Prostate gland (tissue), 2 donors: ENCODE measurements at regions not wholly inside any gene's neighbourhood (a gene's known extent, or its start where the extent isn't known, plus 50 kb on each side); places are given as distances from the start of the nearest gene placed in this dataset.

Source experiments
- DNase-seq: peaks from one replicate; pipeline ENCODE4 v3.0.0-alpha.2; 2019; ENCODE audit warnings: low spot score
- H3K27ac ChIP-seq, 2 donors: fragments of 200-600 bp; sonication (generic); 2 replicates each; pipeline ENCODE4 v1.5.1; 2017 to 2019
- H3K27me3 ChIP-seq: fragments of 200-600 bp; sonication (generic); replicated peaks from 2 replicates; pipeline ENCODE4 v1.5.1; 2019; ENCODE audit not compliant: insufficient read depth
- H3K36me3 ChIP-seq, 2 donors: fragments of 200-600 bp; sonication (generic); 1 replicate in 1 of 2; 2 replicates in 1 of 2; pipeline versions ENCODE4 v1.5.1 to v1.8.1; 2017 to 2019
- H3K4me1 ChIP-seq: fragments of 200-600 bp; sonication (generic); replicated peaks from 2 replicates; pipeline ENCODE4 v1.5.1; 2019
- H3K4me3 ChIP-seq, 2 donors: fragments of 200-600 bp; sonication (generic); 2 replicates each; pipeline ENCODE4 v1.5.1; 2017 to 2019
- H3K9me3 ChIP-seq: fragments of 200-600 bp; sonication (generic); 2 replicates; pipeline ENCODE4 v1.5.1; 2017
- CTCF ChIP-seq, 4 experiments: fragments of 200-600 bp in 2 of 4; fragments of 450-650 bp in 2 of 4; sonication (generic) in 2 of 4; IDR thresholded peaks; 1 replicate in 3 of 4; 2 replicates in 1 of 4; pipeline ENCODE4 v1.5.1; 2016 to 2019; ENCODE audit warnings: antibody characterized with exemption in 4 of 4, mild to moderate bottlenecking in 2 of 4, moderate library complexity in 2 of 4
- POLR2A ChIP-seq: fragments of 450-650 bp; IDR thresholded peaks from one replicate; pipeline ENCODE4 v1.6.1; 2016; ENCODE audit warnings: antibody characterized with exemption, mild to moderate bottlenecking
- POLR2AphosphoS5 ChIP-seq: sonication (generic); formaldehyde crosslinking; IDR thresholded peaks from one replicate; pipeline ENCODE4 v1.6.1; 2017; ENCODE audit warnings: antibody characterized with exemption
- WGBS: methylation state at CpG from one replicate; pipeline ENCODE4 v1.1.5; 2018; 5-methylcytosine and 5-hydroxymethylcytosine counted together
- intact Hi-C: fragments of 100-400 bp; cut with DNase I; formaldehyde crosslinking; loops from one replicate; pipeline ENCODE4 v1.14.2; 2022

DNA sequence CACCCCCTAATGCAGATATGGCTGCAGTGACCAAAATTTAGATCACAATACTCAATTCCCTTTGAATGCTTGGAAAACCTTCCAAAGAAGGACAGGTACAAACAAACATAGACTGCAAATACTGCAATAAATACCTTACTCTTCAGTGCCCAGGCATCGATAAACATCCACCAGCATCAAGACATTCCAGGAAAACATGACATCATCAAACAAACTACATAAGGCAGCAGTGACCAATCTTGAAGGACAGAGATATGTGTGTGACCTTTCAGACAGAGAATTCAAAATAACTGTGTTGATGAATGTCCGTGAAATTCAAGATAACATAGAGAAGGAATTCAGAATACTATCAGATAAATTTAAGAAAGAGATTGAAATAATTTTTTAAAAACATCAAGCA lies 488.6 kb downstream of the TLR4 start:
- no peaks in the 10 kb centered on the region for H3K27me3 ChIP-seq
- H3K9me3 ChIP-seq: no peaks in the 10 kb centered on the region
- no peaks in the 10 kb centered on the region for H3K36me3 ChIP-seq
- H3K27ac ChIP-seq: no peak overlapping the region
- no peaks in the 10 kb centered on the region for H3K4me1 ChIP-seq
- DNase-seq: no peak
- TF ChIP-seq POLR2A (no peak), POLR2AphosphoS5 (no peak), CTCF (IDR thresholded peaks at IDR 0.05) (no peak)
- 73% methylated on average over 2 of the region's 2 CpGs for WGBS
- intact Hi-C loops: no loop called here
- H3K4me3 ChIP-seq: no peak overlapping the region

GRCh38 chr9:118209343-118209742 lies 505.1 kb downstream of the TLR4 start:
- Histone ChIP-seq H3K27ac (no peak overlapping the region), H3K27me3 (no peaks in the 10 kb centered on the region), H3K9me3 (no peaks in the 10 kb centered on the region), H3K36me3 (no peaks in the 10 kb centered on the region), H3K4me1 (no peaks in the 10 kb centered on the region), H3K4me3 (no peak overlapping the region)
- intact Hi-C loops: no loop called here
- TF ChIP-seq POLR2AphosphoS5: no peak
- DNase-seq: no peak

GRCh38 chr9:118215549-118215948 lies 511.3 kb downstream of the TLR4 start:
- TF ChIP-seq POLR2AphosphoS5 (no peak), CTCF (IDR thresholded peaks at IDR 0.05) (no peak), POLR2A (no peak)
- H3K36me3 ChIP-seq: no peaks in the 10 kb centered on the region
- no peaks in the 10 kb centered on the region for H3K9me3 ChIP-seq
- H3K4me1 ChIP-seq: no peaks in the 10 kb centered on the region
- no peak for DNase-seq
- no peak overlapping the region for H3K27ac ChIP-seq
- WGBS: 74% methylated on average over 1 of the region's 1 CpG
- no peaks in the 10 kb centered on the region for H3K27me3 ChIP-seq
- no peak overlapping the region for H3K4me3 ChIP-seq
- intact Hi-C loops: no loop called here

DNA sequence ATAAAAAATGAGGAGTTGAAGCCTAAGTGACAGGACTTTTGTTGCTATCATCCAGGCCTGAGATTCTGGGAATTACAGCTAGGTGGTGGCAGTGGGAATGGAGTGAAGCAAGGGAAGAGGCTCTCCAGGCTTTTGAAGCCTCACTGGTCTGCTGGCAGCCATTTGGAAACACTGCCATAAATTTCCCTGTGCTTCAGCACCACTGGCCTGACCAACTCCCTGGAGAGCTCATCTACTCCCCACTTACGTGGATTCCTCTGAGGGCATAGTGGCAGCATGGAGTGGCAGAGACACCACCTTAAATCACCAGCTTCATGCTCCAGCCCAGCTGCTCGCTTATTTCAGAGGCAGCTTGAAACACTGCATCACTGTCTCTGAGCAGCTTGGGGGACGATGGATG lies 518.2 kb downstream of the TLR4 start:
- Histone ChIP-seq H3K4me3 (no peak overlapping the region), H3K36me3 (no peaks in the 10 kb centered on the region), H3K4me1 (no peaks in the 10 kb centered on the region), H3K27me3 (no peaks in the 10 kb centered on the region), H3K9me3 (no peaks in the 10 kb centered on the region), H3K27ac (no peak overlapping the region)
- TF ChIP-seq POLR2A (no peak), POLR2AphosphoS5 (no peak), CTCF (IDR thresholded peaks at IDR 0.05) (no peak)
- intact Hi-C loops: no loop called here
- WGBS: 70% methylated on average over 3 of the region's 3 CpGs
- DNase-seq: no peak

DNA sequence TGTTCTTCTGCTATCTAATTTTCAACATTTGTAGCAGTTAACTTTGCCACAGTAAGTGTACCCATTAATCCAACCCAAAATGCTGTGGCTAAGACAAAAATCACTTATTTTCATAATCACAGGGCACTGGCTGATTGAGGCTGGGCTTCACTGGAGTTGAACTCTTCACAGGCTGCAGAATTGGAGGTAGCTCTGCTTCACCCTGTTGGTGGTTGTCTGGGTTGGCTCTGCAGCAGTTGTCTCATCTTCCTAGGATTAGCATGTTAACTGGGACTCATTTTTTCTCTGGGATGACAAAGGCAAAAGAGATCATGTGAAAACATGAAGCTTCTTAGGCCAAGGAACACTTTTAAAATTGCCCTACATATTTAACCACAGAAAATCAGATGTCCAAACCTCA lies 518.9 kb downstream of the TLR4 start:
- Histone ChIP-seq H3K9me3 (no peaks in the 10 kb centered on the region), H3K4me1 (no peaks in the 10 kb centered on the region), H3K4me3 (no peak overlapping the region), H3K27me3 (no peaks in the 10 kb centered on the region), H3K36me3 (no peaks in the 10 kb centered on the region), H3K27ac (no peak overlapping the region)
- intact Hi-C loops: no loop called here
- no peak for DNase-seq
- TF ChIP-seq POLR2A: no peak
- TF ChIP-seq POLR2AphosphoS5: no peak
- TF ChIP-seq CTCF (IDR thresholded peaks at IDR 0.05): no peak

DNA sequence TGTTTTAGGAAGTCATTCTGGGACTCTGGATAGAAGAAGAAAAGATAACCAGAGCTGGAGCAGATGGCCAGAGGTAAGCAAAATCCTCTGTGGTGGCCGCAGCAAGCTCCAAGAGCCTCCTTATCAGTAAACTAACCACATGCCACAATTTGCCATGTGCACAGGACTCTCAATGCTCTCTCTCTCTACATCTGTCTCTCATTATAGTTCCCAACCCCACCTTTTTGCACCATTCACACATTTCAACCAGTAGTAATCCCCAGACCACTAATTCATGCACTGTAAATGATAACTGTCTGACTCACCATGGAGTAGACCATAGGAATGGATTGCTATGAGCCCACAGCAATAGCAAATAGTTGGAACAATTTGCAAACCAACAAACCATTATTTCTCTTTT lies 526.1 kb downstream of the TLR4 start:
- H3K4me1 ChIP-seq: no peaks in the 10 kb centered on the region
- no peaks in the 10 kb centered on the region for H3K9me3 ChIP-seq
- intact Hi-C loops: no loop called here
- no peak for DNase-seq
- 52% methylated on average over 1 of the region's 1 CpG for WGBS
- H3K27me3 ChIP-seq: no peaks in the 10 kb centered on the region
- no peak overlapping the region for H3K4me3 ChIP-seq
- H3K27ac ChIP-seq: no peak overlapping the region
- H3K36me3 ChIP-seq: no peaks in the 10 kb centered on the region
- TF ChIP-seq POLR2AphosphoS5: no peak
- TF ChIP-seq POLR2A: no peak
